Natural killer cell treated with Interleukin-12 subunit alpha and Interleukin-12 subunit beta and Interleukin-15 and Interleukin-18, amount 100 ng/mL, for 72 hours (primary cell): ENCODE measurements at regions not wholly inside any gene's neighbourhood (a gene's known extent, or its start where the extent isn't known, plus 50 kb on each side); places are given as distances from the start of the nearest gene placed in this dataset.
"Not testable (repeated sequence)": the region's sequence is repeated elsewhere in the genome, so short reads cannot be mapped to it uniquely, and the experiment has no call there.

ENCODE experiments used
- ATAC-seq, 2 donors: fragments of 150-1000 bp; cut with Tn5 transposase in 1 of 2; sonication (Bioruptor Pico), chemical (Tn5 transposase) in 1 of 2; 2 replicates each; pipeline ENCODE4 v1.10.0; 2021
- DNase-seq: peaks from one replicate; pipeline ENCODE4 v3.0.0; 2022; ENCODE audit warnings: low spot score
- H3K27ac Mint-ChIP-seq, 2 donors: 1 replicate in 1 of 2; 2 replicates in 1 of 2; pipeline ENCODE4 v1.8.0; 2022; ENCODE audit warnings: mixed read lengths in 2 of 2, mild to moderate bottlenecking in 1 of 2, moderate library complexity in 1 of 2
- H3K27me3 Mint-ChIP-seq, 2 donors: 1 replicate in 1 of 2; 2 replicates in 1 of 2; pipeline ENCODE4 v1.8.0; 2022; ENCODE audit warnings: mixed read lengths in 2 of 2
- H3K36me3 Mint-ChIP-seq: one replicate; pipeline ENCODE4 v1.8.0; 2022; ENCODE audit warnings: mixed read lengths
- H3K4me1 Mint-ChIP-seq, 2 donors: 1 replicate in 1 of 2; 2 replicates in 1 of 2; pipeline ENCODE4 v1.8.0; 2022; ENCODE audit warnings: low read depth in 2 of 2, mixed read lengths in 2 of 2, mild to moderate bottlenecking in 1 of 2
- H3K4me3 Mint-ChIP-seq: one replicate; pipeline ENCODE4 v1.8.0; 2022; ENCODE audit warnings: mixed read lengths
- H3K9me3 Mint-ChIP-seq: 2 replicates; pipeline ENCODE4 v1.8.0; 2022; ENCODE audit warnings: mixed read lengths

DNA sequence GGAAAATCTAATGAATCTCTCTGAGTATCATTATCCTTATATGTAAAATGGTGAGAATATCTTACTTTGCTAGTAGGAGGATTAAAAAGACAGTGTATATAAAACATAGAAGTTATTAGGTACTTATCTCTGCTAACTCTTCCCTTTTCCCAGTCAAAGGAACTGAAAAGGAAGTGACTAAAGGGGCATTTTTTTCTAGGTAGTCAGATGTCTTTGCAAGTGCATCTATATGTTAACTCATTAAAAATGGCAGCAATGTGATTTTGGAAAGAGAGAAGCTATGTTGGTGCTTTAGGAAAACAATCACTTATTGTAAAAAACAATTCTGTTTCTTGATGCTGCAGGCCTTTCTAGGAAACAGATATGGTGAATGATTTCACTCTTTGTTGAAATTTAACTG lies 180.9 kb downstream of the SAMD5 start:
- DNase-seq (no peak), ATAC-seq (no peak)
- Mint-ChIP-seq H3K27ac (no peak overlapping the region), H3K4me3 (no peak overlapping the region), H3K27me3 (no peaks in the 10 kb centered on the region), H3K36me3 (no peaks in the 10 kb centered on the region), H3K4me1 (no peaks in the 10 kb centered on the region), H3K9me3 (no peaks in the 10 kb centered on the region)

DNA sequence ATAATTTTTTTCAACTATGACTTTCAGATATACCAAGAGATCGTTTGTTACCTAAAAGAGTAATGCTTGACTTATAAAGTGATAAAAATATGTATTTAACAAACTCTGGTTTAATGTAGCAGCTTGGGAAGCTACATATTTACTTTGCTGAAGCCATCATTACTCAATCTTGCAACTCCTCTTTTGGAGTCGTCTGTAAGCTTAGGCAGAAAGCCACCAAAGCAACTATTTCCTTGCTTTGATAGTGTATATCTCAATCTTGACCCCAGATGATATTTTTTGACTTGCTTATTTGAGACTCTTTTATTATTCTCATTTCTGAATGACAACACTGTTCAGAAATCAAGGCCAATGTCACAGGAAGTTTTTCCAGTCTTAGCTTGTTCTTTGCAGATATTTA lies 183.0 kb downstream of the SAMD5 start:
- H3K27me3 Mint-ChIP-seq: no peaks in the 10 kb centered on the region
- no peaks in the 10 kb centered on the region for H3K9me3 Mint-ChIP-seq
- no peak overlapping the region for H3K27ac Mint-ChIP-seq
- no peak overlapping the region for H3K4me3 Mint-ChIP-seq
- ATAC-seq (no peak), DNase-seq (no peak)
- no peaks in the 10 kb centered on the region for H3K4me1 Mint-ChIP-seq
- H3K36me3 Mint-ChIP-seq: no peaks in the 10 kb centered on the region

DNA sequence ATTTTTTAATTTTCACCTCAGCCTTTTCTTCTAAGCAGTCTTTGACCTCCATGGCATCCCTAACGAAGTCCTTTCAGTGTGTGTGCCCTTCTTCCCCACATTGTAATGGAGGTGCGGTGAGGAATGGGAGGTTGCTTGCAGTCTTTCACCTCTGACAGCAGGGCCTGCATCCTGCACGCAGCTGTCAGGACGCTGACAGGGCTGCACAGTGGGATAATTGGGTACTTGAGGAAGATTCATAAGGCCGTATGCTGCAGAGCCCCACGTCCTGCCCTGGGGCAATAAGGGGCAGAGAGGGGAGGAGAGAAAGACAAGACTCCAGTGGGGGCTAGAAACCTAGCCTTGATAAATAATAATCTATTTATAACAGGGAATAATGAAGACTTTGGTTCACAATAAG lies 184.7 kb downstream of the SAMD5 start:
- Mint-ChIP-seq H3K36me3 (no peaks in the 10 kb centered on the region), H3K4me3 (no peak overlapping the region), H3K9me3 (no peaks in the 10 kb centered on the region), H3K27me3 (no peaks in the 10 kb centered on the region), H3K4me1 (no peaks in the 10 kb centered on the region), H3K27ac (no peak overlapping the region)
- no peak for ATAC-seq
- DNase-seq: no peak

DNA sequence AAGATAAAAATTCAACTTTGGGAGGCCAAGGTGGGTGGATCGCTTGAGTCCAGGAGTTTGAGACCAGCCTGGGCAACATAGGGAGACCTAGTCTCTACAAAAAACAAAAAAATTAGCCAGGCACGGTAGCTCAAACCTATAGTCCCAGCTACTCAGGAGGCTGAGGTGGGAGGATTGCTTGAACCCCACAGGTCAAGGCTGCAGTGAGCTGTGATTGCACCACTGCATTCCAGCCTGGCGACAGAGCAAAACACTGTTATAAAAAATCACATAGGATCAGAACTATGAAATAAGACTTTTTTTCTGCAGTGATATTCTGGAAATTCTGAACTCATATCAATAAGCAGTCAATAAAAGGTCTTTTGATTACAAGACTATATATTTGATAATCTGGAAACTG lies 186.1 kb downstream of the SAMD5 start:
- not testable (repeated sequence) for DNase-seq, H3K4me3 Mint-ChIP-seq, H3K9me3 Mint-ChIP-seq, H3K4me1 Mint-ChIP-seq, H3K27ac Mint-ChIP-seq, H3K36me3 Mint-ChIP-seq, ATAC-seq, H3K27me3 Mint-ChIP-seq

DNA sequence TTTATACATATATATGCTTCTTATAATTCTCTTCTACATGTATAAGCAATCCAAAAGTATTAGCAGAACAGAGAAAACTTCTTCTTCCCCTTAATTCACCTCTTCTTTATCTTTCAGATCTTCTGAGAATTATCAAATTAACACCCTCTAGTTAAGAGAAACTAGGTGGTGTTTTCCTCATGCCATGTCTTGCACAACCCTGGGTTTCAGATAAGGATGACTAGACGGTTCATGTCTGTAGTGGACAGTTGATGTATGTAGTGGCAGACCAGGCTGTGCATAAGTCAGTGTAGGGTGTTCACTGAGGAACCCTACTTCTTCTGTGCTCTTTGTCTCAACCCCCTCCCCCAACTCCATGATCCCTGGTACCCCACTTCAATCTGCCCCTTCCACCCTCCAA lies 187.3 kb downstream of the SAMD5 start:
- ATAC-seq: peak in 1 of 2 donors; percentile 24
- H3K27me3 Mint-ChIP-seq: no peaks in the 10 kb centered on the region
- H3K9me3 Mint-ChIP-seq: peaks cover 4% of the 10 kb centered on the region
- no peaks in the 10 kb centered on the region for H3K36me3 Mint-ChIP-seq
- no peak overlapping the region for H3K4me3 Mint-ChIP-seq
- no peak overlapping the region for H3K27ac Mint-ChIP-seq
- DNase-seq: no peak
- H3K4me1 Mint-ChIP-seq: no peaks in the 10 kb centered on the region

DNA sequence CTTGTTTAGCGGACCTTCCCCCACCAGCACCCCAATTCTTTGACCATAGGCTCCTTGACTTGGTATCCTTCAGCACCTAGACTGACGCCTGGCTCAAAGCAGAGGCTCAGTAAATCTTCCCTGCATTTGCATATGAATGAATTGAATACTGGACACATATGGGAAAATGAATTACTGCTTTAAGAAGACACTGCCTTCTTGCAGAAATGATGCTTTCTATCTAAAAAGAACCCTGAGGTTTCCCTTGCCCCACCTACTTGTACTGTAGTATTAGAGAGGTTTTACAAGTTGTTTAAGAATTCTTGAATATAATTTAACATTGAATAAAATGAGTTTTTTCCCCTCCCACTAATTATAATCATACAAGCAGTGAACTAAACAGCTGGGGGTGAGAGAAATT lies 190.7 kb downstream of the SAMD5 start:
- DNase-seq (no peak), ATAC-seq (no peak)
- H3K4me3 Mint-ChIP-seq: no peak overlapping the region
- no peak overlapping the region for H3K27ac Mint-ChIP-seq
- H3K4me1 Mint-ChIP-seq: no peaks in the 10 kb centered on the region
- H3K9me3 Mint-ChIP-seq: peaks cover 4% of the 10 kb centered on the region
- H3K27me3 Mint-ChIP-seq: no peaks in the 10 kb centered on the region
- no peaks in the 10 kb centered on the region for H3K36me3 Mint-ChIP-seq

DNA sequence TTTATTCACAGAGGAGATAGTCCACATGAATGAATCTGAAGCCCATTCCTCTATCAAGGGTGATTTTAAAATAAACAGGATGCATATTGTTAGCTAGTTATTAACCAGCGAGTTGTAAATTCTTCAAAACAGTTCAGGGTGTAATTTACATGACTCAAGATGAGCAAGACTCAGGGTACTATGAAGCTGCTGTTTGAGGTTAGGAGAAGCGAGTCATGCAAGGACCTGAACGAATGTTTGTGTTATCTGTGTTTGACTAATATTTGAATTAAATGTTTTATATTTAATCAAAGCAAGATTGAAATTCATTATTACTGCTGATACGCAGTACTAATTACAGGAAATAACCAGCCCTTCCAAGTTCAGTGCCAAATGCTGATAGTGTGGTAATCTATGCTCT lies 191.1 kb downstream of the SAMD5 start:
- no peak overlapping the region for H3K27ac Mint-ChIP-seq
- H3K27me3 Mint-ChIP-seq: no peaks in the 10 kb centered on the region
- H3K4me1 Mint-ChIP-seq: no peaks in the 10 kb centered on the region
- H3K9me3 Mint-ChIP-seq: peaks cover 4% of the 10 kb centered on the region
- H3K4me3 Mint-ChIP-seq: no peak overlapping the region
- DNase-seq (no peak), ATAC-seq (no peak)
- H3K36me3 Mint-ChIP-seq: no peaks in the 10 kb centered on the region

DNA sequence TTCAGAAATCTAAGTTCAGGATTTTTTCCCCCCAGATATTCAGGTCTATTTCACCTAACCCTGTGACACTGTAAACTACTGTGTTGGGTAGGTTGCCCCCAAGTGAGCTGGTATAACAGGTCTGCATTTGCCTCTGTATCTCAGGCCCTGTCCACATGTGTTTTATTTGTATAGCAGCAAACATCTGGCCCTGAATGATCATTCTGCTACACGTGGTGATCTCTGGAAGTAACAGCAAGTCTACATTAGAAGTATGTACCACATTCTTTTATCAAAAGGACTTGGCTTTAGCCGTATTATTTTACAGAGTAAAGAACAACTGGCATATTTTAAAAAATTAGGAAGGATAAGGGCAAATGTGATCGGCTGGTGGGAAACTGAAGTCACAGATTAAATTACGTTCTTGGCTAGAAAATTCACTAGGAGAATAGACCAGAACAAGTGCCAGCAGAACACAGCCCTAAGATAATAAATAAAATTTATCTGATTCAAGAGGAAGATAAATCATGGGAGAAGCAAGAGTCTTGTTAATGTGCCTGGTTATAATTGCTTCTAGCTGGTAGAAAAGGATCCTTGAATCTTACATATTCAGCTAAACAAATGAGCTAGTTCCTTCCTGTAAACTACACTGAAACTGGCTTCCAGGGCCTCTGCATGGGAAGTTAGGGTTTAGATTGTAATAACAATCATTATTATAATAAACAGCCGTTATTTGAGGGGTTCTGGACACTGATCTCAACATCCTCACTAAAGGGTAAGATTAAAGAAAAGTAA lies 192.1 kb downstream of the SAMD5 start:
- Mint-ChIP-seq H3K4me1 (no peaks in the 10 kb centered on the region), H3K27ac (no peak overlapping the region), H3K9me3 (peaks cover 4% of the 10 kb centered on the region), H3K4me3 (no peak overlapping the region), H3K36me3 (no peaks in the 10 kb centered on the region), H3K27me3 (no peaks in the 10 kb centered on the region)
- DNase-seq: no peak
- ATAC-seq: no peak

DNA sequence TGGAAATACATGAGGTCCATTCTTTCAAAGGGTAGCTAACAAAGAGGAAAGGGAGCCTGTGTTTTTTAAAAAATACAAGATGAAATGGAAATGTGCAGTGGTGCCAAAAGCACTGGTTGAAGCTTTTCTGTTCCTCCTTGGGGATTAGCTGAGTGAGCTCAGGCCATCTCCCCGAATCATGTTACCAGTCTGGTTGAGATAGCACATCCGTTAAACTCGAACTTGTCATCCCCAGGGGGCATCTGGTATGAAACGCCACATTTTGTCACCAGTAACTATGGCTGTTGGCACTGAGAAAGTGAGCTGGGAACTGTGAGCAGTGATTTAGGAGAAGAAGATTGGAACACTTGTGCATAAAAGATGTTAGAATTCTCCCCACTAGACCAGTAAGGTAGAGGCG lies 196.2 kb downstream of the SAMD5 start:
- ATAC-seq (no peak), DNase-seq (no peak)
- Mint-ChIP-seq H3K36me3 (no peaks in the 10 kb centered on the region), H3K27me3 (no peaks in the 10 kb centered on the region), H3K4me3 (no peak overlapping the region), H3K4me1 (no peaks in the 10 kb centered on the region), H3K27ac (no peak overlapping the region), H3K9me3 (no peaks in the 10 kb centered on the region)

DNA sequence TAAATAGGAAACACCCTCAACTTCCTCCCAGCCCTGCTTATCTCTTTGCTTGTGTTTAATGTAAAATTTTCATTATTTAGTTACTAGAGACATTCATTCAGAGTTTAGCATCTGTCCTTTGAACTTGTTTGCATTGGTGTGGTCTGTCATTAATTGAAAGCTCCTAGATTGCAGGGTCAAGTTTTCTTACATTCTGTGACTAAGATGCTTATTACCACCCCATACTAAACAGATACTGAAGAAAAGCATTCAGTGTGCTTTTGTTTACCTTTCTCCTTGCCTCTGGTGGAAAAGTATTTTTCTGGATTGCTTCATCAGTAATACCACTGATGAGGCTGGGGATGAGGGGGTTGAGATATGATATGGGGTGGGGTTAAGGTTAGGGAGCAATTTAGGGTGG lies 199.0 kb downstream of the SAMD5 start:
- no peak for ATAC-seq
- Mint-ChIP-seq H3K4me1 (no peaks in the 10 kb centered on the region), H3K27me3 (no peaks in the 10 kb centered on the region), H3K36me3 (no peaks in the 10 kb centered on the region), H3K9me3 (peaks cover 8% of the 10 kb centered on the region), H3K27ac (no peak overlapping the region), H3K4me3 (no peak overlapping the region)
- DNase-seq: no peak

DNA sequence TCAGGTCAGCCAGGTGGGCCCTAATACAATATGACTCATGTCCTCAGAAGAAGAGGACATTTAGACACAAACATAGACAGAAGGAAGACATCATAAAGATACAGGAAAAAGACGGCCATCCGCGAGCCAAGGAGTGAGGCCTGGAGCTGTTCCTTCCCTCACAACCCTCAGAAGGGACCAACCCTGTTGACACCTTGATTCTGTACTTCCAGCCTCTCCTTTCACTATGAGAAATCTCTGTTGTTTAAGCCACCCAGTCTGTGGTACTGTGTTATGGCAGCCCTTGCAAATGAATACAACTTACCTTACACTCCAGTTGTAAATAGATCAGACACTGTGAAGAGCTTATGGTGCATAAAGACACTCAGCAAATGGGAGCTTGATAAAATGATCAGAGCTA lies 199.7 kb downstream of the SAMD5 start:
- Mint-ChIP-seq H3K4me1 (no peaks in the 10 kb centered on the region), H3K27me3 (no peaks in the 10 kb centered on the region), H3K27ac (no peak overlapping the region), H3K36me3 (no peaks in the 10 kb centered on the region), H3K9me3 (peaks cover 8% of the 10 kb centered on the region), H3K4me3 (no peak overlapping the region)
- DNase-seq: no peak
- no peak for ATAC-seq

DNA sequence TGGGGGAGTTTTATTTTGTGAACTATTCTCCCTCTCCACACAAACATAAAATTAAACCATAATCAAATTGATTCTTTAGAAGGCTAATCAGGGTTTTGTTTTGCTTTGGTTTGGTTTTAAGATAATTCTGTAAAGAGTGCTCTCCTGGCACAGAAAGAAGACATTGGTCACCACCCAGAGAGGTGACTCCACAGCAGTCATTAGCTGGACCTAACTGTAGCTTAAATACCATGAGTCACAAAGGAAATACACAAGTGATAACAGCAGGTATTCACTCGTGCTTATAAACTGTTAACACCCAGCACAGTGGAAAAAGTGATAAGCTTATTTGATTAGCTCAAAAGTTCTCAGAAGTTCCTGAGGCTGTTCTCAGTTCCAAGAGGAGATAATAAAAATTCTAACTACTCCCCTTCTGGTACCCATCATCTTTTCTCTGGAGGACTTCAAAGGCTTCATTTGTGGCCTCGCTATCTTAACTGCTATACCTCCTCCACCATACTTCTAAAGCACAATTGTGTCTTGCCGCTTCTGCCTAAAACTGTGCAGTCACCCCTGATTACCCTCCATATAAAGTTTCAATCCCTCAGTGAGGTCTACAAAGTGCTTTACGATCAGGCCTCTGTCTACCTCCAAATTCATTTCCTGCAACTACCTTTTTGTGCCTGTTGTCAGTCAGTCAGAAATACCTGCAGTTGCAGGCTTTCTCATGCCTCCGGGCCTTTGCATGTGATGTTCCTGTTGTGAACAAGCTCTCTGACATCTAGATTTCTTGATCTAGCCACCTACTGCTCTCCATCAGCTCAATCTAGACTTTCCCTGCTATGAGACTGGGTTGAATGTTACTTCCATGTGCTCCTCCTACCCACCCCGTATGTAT lies 201.1 kb downstream of the SAMD5 start:
- Mint-ChIP-seq H3K27ac (no peak overlapping the region), H3K4me3 (no peak overlapping the region), H3K27me3 (no peaks in the 10 kb centered on the region), H3K4me1 (no peaks in the 10 kb centered on the region), H3K9me3 (peaks cover 8% of the 10 kb centered on the region), H3K36me3 (no peaks in the 10 kb centered on the region)
- ATAC-seq (no peak), DNase-seq (no peak)

DNA sequence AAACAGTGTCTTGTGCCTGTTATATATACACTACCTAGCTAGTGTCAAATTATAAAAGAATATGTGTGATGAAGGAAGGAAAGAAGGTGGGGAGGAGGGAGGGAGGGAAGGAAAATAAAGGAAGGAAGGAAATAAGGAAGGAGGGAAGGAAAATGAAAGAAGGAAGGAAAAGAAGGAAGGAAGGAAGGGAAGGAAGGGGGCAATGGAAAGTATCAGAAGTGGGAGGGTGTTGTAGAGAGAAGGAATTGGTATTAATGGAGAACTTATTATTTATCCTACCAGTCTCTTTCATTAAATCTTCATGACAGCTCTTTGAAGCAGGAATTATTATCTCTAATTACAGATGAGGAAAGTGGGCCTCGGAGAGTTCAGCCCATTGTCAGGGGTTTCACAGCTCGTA lies 202.4 kb downstream of the SAMD5 start:
- no peak overlapping the region for H3K27ac Mint-ChIP-seq
- no peaks in the 10 kb centered on the region for H3K36me3 Mint-ChIP-seq
- no peaks in the 10 kb centered on the region for H3K4me1 Mint-ChIP-seq
- no peaks in the 10 kb centered on the region for H3K27me3 Mint-ChIP-seq
- no peak for ATAC-seq
- peaks cover 8% of the 10 kb centered on the region for H3K9me3 Mint-ChIP-seq
- H3K4me3 Mint-ChIP-seq: no peak overlapping the region
- no peak for DNase-seq

DNA sequence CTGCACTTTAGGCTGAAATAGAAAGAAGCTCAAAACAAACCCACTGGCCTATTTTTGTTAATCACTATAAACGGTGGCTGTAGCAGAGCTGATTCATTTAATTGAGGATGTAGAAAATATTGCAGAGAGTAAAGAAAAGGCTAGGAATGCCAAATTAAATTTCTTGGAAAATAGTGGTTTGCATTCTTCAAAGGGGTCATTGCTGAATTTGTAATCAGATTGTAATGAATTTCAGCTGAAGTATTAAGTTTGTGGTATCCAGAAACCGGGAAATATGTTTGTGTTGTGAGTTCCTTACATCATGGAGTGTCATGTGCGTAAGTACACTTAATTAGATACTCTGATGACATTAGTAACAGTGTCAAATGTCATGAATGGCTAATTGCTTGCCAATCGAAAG lies 203.0 kb downstream of the SAMD5 start:
- Mint-ChIP-seq H3K9me3 (peaks cover 8% of the 10 kb centered on the region), H3K4me3 (no peak overlapping the region), H3K27ac (no peak overlapping the region), H3K27me3 (no peaks in the 10 kb centered on the region), H3K36me3 (no peaks in the 10 kb centered on the region), H3K4me1 (no peaks in the 10 kb centered on the region)
- DNase-seq (no peak), ATAC-seq (no peak)
